ENCODE measurements at regions not wholly inside any gene's neighbourhood (a gene's known extent, or its start where the extent isn't known, plus 50 kb on each side); places are given as distances from the start of the nearest gene placed in this dataset.

DNA sequence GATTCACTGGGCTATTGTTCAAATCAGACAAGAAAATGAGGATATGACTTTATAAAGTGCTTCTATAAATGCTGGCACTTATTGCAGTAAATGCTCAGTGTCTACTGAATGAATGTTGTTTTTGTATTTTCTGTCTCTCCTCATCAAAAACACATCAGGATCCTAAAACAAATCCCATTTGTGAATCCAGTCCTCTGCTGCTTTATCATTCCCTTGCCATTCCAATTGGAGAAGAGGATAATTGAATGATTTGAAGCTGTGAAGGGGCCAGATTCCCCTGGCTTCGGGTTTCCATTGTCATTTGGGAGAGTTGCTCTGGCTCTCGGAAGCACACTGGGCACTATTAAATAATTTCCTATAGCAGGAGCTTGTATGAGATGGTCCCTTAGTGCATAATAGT is 666.8 kb downstream of the ACTL7B start:
- DNase-seq: peak; percentile 62 to 68

DNA sequence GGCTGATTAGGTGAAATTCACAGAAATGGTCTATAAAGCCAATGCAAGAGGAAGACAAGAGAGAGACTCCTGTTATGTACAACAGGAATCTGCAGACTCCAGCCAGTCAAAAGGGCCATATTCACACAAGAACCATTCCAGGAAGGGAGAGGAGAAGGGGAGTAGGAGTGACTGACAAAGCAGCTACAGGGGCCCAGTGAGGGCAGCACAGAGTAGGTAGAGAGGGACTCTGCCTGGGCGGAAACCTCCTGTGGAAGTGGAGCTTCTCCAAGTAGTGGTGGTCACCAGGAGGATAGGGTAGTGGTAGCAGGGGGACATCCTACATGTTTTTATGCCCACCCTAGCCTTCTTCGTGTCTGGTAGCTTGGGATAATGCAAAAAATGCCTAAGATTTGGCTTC is 667.3 kb downstream of the ACTL7B start:
- no peak for DNase-seq

DNA sequence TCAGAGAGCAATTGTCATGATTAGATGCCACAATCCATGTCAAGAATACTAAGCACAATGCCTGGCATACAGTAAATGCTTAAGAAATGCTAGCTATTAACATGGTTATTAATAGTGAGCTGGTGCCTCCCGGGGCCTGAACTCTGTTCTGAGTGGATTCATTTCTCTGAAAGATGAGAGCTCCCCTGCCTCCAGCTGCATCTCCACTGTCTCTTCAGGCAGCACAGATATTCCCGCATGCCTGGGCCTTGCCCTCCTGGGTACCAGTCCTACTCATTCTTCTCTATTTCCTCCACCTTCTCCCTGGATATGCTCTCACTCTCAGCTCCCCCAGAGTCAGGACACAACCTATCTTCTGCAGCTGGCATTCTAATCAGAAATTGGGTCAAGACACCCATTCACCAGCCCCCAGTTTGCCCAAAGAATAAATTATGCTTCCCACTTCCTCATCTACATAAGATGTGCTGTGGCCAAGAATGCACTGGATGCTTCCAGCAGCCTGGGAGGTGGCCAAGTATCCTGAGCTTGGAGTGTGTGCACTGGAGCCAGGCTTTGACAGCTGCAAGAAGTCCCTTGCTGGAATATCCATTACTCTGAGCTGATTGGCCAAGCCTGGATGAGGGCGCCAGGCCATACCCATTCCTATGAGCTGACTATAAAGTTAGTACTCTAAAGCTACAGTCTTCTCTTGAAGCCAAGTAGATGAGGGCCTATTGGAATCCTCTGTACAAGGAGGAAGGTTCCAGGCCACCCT is 669.0 kb downstream of the ACTL7B start:
- DNase-seq: peak; percentile 82

DNA sequence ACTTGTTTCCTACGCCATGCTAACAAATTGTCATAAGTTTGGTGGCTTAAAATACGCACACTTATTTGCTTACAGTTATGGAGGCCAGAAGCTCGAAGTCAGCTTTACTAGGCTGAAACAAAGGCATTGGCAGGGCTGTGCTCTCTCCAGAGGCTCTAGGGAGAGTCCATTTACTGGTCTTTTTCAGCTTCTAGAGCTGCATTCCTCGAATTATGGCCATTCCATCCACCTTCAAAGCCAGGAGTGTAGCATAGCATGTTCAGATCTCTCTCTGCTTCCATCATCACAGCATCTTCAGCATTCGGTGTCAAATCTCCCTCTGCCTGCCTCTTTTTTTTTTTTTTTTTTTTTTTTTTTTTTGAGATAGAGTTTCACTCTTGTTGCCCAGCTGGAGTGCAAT is 670.2 kb downstream of the ACTL7B start:
- no peak for DNase-seq

DNA sequence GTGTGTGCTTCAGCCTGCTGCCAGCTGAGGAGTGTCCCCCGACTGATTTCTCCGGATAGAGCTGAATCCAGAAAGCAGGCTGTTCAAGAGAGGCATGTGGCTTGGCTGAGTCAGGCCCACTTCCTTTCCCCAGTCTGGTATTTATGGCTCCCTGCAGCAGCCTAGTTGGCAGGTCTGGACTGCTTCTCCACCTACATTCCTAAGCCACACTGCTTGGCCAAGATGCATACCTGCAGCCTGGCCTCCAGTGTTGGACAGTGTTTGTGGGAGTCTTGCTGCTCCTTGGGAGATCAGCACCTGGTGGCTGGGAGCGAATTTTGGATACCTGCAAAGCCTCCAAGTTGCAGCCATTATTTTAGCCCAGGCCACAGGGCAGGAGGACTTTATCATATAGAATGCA is 670.8 kb downstream of the ACTL7B start:
- no peak for DNase-seq

DNA sequence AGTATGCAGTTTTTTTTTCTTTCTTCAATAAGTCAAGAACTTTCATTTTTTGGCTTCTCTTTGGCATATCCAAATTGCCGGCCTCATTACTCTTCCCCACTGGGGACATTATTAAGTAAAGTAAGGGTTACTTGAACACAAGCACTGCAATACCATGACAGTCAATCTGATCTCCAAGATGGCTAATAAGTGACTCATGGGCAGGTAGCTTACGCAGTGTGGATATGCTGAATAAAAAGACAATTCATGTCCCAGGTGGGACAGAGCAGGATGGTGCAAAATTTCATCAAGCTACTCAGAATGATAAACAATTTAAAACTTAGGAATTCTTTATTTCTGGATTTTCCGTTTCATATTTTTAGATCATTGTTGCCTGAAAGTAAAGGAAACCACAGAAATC is 671.8 kb downstream of the ACTL7B start:
- DNase-seq: no peak

DNA sequence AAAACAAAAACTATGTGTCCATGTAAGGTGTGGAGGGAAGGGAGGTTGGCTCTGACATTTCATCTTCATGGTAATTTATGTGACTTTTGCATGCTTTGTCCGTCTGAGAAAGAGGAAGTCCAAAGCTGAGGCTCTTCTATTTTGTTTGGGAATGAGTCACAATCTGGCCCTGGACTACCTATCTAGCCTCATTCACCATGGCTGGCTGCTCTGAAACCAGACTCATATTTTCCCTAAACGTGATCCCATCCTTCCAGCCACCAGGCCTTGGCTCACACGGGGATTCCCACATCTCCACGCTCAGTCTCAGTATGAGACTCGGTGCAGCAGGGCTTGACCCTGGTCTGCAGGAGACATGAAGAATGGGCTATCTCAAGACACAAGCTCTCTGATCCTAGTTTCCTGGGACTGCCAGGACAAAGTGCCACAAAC is 672.8 kb downstream of the ACTL7B start:
- DNase-seq: no peak

DNA sequence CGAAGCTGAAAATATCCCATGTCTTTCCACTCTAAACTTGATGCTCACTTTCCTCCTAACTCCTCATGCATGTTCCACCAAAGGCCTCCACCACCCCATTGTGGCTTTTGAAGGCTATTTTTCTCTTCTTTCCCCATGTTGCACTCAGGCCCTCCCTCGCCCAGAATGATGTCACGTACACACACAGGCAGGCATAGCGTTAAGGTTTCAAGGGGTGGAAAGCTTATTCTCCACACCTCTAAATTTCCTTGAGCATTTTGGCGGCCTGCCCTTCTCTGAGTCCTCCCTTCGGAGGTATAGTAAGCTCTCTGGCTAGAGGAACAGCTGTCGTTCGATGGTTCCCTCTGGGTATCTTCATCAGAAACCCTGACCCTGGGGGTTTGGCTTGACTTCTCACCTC is 673.5 kb downstream of the ACTL7B start:
- no peak for DNase-seq

DNA sequence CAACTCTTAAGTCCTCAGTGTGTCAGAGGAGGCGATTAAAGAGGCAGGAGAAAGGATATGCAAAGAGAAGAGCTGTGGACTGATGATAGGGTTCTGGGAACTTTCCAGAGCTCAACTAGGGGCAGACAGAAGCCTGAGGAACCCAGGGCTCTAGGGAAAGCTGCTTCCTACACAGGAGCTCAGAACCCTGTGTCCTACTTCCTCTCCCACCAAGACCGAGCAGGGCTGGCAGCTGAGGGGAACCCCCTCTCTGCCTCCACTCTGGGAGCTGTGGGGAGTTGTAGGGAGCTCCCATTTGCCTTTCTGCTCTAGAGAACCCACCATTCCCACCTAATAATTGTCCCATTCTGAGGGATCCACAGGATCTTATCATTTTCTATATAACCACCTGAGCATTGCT is 674.3 kb downstream of the ACTL7B start:
- no peak for DNase-seq

DNA sequence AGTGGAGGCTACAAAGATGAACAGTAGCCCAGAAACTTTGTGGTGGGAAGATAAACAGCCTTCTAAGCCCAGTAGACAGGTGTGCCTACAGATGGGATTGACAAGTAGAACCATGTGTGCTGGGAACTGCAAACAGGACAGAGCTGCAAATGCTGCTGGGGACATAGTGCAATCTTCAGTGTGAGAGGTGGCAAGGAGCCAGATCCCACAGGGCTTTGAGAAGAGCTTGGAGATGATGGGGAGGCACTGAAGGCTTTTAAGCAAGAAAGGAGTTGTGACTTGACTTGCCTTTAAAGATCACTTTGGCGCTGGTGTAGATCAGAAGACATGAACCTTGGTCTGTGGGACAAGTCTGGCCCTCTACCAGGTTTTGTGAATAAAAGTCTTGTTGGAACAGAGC is 675.2 kb downstream of the ACTL7B start:
- DNase-seq: peak in 1 of 2 donors; percentile 32

DNA sequence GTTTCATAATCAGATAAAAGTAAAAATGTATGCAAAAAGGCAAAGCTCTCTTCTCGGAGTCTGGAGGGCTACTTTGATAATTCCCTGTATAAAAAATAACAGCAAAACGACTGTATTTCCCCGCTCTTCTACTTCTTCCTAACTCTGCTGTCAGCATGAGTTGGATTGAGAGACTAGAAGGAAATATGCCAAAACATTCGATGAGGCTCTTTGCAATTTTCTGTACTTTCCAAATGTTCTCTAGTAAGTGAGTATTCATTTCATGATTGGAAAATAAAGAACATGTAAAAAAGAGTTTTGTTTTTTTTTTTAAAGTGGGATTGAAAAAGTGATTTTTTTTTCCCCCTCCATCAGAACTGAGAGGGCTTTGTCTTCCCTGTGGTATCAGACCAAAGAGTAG is 677.5 kb downstream of the ACTL7B start:
- no peak for DNase-seq

DNA sequence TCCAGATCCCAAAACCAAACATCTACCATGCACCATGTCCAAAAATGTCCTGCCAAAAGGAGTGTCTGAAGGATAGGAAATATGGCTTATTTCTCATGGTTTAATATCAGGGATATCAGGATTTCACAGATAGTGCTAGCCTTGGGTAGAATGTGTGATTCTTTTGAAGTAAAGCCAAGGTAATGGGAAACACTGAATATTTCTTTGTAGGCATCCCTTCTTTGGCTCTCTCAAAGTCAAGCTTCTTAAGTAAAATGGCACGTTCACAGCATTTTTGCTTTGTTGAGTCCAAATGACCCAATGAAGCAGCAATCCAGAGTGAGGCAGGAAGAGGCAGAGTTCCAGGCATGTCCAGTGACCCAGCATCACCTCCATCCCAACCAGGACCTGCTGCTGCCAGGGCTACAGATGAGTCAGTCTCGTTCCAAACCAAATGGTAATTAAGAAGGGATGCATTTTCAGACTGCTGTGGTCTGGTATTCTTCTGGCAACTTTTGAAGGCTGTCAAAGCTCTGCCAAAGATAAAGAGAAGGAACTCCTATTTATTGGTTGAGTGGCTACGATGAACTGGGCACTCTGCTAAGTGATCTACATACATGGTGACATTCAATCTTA is 678.8 kb upstream of the KLF4 start:
- DNase-seq: no peak

DNA sequence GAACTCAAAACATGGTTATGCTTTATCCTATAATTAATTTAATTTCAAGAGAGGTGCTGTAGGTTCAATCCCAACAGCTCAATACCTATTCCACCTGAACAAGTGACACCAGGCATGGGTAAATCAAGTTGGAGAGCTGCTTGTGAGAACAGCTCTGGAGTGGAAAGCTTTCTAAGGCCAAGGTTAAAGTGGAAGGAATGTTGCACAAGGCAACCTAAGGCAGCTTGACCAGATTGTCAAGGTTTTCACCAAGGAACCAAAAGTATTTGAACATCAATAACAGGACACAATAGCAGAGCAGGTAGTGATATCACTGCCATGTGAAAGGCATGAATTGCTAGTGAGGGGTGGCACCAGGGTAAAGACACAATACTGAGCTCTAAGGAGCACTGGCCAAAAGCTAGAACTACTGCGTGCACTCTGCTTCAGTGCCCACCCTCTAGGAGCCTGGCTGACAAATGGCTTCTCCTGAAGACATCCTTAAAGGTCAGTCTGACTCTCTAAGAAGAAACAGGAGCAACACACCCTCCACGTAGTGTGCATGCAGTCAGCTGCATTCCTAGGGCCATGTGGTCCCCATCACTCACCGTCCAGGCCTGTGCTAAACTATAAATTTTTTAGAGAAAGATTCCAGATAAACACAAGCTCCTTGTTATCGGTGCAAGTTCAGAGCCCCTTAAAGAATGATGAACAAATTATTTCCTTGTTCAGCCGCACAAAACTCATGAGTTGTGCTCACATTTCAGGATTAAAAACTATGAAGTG is 677.7 kb upstream of the KLF4 start:
- DNase-seq: no peak

DNA sequence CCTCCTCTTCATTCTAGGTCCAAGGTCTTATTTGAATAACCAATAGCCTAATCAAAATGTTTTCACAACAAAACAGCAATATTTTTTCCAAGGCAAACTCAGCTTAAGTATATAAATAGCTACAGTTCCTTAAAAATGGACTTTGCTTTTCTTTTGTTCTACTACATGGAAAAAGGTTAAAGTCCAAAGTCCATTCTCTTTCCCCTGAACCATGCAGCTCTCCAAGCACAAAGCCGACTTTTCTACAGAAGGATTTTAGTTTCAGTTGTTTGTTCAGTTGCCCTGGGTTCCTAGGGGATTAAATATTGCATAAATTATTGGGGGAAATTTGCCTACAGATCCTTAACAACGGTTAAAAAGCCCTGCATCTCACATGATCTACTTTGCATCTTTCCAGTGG is 677.0 kb upstream of the KLF4 start:
- DNase-seq: no peak

DNA sequence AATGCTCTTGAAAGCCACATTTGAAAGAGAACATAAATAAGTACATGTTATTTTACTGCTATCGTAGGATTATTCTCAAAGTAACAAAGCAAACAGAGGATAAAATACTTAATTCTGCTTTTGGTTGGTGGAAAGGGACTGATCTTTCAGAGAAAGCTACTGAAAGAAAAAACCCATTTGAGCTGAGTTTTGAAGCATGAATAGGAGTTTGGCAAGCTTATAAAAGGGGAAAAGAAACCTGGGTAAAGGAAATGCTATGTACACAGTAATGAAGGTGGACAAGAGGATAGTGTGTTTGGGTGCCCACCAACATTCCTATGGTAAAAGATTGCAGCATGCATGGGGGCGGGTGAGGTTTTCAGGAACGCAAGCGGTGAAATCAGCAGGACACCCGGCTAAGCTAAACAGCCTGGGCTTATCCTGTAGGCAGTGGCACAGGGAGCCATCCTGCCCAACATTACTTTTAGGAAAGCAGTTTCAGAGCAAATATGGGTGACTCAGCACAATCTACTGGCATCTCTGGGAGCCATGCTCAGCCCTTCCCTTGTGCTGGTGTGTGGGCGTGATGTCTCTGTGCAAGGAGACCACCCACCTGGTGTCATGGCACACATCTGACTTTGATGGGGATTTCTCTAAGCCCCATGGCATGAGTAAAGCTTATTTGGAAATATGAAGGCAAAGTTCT is 673.9 kb upstream of the KLF4 start:
- DNase-seq: no peak

DNA sequence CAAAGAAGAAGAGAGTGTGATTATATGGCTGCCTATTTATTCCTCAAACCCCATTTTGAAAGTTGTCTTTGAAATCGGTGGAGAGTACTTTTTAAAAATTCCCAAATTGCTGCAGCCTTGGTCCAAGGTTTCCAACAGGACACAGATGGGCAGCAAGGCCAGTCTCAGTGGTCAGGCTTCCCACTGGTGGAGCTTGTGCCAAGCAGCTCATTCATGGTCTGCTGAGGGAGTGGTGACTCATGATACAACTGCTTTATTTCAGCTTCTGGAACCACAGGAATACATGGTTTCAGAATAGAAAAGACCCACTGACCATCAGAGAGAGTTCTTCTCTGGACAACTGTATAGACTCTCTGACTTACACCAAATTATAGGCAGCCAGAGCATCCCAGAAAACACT is 673.1 kb upstream of the KLF4 start:
- no peak for DNase-seq

DNA sequence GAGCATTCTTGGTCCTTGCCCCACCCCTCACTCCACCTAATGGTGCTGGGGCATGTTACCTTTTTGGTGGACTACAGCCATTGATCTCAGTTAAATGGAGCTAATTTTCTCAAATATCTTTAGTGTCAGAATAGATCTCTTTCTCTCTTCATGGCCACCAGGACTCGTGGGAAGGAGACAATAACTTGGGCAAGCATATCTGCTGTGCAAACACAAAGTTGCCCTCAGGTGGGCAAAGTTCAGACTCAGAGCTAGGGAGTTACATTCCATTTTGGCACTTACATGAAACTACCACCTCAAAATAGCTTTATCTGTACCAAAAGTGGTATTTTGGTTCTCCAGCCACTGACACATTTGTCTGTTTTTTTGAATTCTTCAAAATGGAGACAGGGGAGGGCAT is 671.9 kb upstream of the KLF4 start:
- DNase-seq: no peak

DNA sequence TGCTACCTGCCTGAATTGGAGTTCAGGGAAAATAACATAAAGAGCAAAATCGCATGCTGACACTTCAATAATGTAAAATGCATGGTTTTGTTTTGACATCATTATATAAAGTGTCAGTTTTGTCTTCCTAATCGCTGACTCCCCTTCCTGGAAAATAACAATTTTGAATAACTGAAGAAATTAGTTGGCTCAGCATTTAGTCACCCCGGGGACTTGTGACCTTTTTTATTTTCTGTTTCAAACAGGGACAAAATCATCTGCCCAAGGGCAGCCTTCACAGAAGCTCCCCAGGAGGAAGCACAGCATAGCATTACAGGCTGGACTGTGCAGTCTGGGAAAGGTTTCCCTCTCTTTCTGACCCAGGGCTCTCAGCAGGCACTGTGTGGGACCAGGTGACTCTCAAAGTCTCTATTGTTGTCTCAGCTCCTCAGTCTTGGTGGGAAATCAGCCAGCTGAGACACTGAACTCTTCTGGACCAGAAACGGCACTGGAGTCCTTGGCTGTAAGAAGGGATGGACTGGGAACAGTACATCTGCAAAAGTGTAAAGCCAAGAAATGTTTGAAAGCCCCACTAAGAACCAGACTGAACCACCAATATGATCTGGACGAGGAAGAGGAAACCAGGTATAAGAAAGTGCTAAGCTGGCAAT is 671.3 kb upstream of the KLF4 start:
- no peak for DNase-seq

DNA sequence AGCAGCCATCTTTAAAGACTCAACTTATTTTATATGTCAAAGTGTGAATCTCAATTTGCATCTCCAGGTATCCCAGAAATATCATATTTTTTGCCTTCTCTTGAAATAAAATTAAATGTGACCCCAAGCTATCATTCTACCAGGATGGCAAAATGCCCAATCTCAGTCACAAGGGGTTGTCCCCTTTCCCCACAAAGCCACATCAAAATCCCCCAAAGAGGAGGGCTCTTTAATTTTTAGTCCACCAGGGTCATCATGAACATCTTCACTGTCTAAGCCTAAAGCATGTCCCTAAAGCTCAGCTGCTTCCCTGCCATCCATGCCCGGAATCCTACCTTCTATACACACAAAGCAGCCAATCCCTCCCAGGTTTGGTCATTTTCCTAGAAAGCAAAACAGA is 670.5 kb upstream of the KLF4 start:
- DNase-seq: no peak

DNA sequence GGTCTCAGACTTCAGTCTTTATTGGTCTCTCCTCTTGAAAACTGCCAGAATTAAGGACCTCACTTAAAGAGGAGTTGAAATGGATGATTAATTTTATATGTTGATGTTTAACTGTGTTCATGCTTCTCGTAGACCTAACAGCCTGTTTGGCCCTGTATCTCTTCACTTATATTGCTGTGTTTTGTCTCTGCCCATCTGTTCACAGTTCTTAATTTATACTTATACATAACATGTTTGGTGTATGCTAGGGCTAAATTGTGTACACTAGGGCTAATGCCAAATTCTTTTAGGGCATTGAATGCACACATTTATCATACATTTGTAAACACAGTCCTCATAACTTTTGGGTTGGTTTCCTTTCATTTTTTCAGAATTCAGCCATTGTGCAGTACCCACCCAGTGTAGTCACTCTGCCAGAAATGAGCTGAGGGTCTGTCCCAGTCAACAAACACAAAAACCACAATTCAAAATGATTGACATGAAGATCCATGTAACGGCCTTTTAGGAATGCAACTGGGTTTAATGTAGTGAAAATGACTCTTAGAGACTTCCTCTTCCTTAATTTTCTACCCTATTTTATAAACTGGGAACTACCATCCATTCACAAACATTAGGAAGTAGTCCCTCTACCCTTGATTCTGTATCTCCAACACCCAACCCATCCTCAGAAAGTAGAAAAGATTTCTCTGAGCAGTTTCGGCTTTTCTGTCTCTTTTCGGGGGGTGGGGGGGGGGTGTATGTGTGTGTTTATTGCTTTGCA is 668.8 kb upstream of the KLF4 start:
- no peak for DNase-seq
